OCI-LY7 (cell line): ENCODE measurements at regions not wholly inside any gene's neighbourhood (a gene's known extent, or its start where the extent isn't known, plus 50 kb on each side); places are given as distances from the start of the nearest gene placed in this dataset.

Experiments
- CTCF ChIP-seq: fragments of 200-600 bp; sonication (generic); conservative IDR thresholded peaks from 2 replicates; pipeline ENCODE4 v1.5.1; 2014; ENCODE audit warnings: mild to moderate bottlenecking, antibody characterized with exemption, low read length, moderate library complexity, mixed read lengths
- EZH2phosphoT487 ChIP-seq: fragments of 200-600 bp; sonication (generic); IDR thresholded peaks from 2 replicates; pipeline ENCODE4 v1.6.1; 2018; ENCODE audit warnings: low read depth, borderline replicate concordance, mild to moderate bottlenecking, mixed run types, antibody characterized with exemption, low read length, moderate library complexity, mixed read lengths

DNA sequence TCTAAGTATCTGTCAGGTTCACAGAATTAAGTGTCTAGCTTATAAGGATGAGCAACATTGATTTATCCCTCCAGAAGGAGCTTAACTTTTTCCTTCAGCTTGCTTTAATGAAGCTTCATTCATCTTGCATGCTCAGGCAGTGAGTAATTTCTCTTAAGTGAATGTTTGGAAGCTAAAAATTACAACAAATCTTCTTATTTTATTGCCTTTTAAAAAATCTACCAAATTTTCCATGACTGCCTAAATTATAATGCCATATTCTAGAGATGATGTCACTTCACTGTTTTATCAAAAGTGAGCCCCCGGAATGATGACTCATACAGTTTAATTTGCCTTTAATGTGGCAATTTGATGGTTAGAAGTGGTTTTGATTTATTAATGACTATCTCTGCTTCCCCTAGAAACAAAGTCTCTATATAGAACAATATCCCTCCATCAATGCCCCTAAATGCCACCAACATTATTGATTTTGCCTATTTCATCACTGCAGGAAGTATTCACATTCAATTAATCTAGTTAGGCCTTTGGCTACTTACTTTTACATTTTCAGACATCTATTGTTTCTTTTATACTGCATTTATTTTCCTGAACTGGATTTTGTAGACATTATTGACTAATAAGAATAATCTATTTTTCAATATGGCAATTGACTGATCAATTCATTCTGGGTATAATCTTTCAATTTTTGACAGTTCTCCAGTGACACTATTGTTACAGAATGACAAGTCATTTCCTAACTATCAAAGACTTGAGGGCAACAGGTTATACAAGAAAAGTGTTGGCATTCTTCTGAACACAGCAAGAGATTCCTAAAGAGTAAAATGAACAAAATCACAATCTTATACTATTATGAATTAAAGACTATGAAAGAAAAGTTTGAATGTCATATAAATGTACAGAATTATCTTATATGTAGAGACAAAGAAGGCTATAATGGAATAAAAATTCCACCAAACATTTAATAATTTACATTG lies 139.3 kb upstream of the ODAD2 start:
- TF ChIP-seq CTCF (no peak), EZH2phosphoT487 (no peak)
